ENCODE measurements at regions not wholly inside any gene's neighbourhood (a gene's known extent, or its start where the extent isn't known, plus 50 kb on each side); places are given as distances from the start of the nearest gene placed in this dataset.

- peak; percentile 5 for DNase-seq (ENCODE audit: low spot score)
Observed at GRCh38 chr12:58268069-58268468, 326.7 kb downstream of the ATP23 start.

GRCh38 chr12:58269476-58269875 lies 328.1 kb downstream of the ATP23 start:
- no peak for DNase-seq (ENCODE audit: low spot score)

GRCh38 chr12:58270966-58271705 lies 329.8 kb downstream of the ATP23 start:
- DNase-seq (ENCODE audit: low spot score) = no peak

GRCh38 chr12:58272461-58272860 lies 331.1 kb downstream of the ATP23 start:
- DNase-seq (ENCODE audit: low spot score) = no peak

GRCh38 chr12:58277231-58277630 lies 335.9 kb downstream of the ATP23 start:
- no peak for DNase-seq (ENCODE audit: low spot score)

GRCh38 chr12:58283553-58283952 lies 342.2 kb downstream of the ATP23 start:
- DNase-seq (ENCODE audit: low spot score) = no peak

GRCh38 chr12:58285551-58285950 lies 344.2 kb downstream of the ATP23 start:
- DNase-seq (ENCODE audit: low spot score) = no peak

GRCh38 chr12:58286353-58286752 lies 345.0 kb downstream of the ATP23 start:
- DNase-seq (ENCODE audit: low spot score) = no peak

- DNase-seq (ENCODE audit: low spot score) = peak; percentile 20
Observed at GRCh38 chr12:58288190-58288589, 346.8 kb downstream of the ATP23 start.

- no peak for DNase-seq (ENCODE audit: low spot score)
Observed at GRCh38 chr12:58291106-58291505, 349.7 kb downstream of the ATP23 start.

GRCh38 chr12:58293308-58293982 lies 352.1 kb downstream of the ATP23 start:
- no peak for DNase-seq (ENCODE audit: low spot score)

- DNase-seq (ENCODE audit: low spot score) = no peak
Observed at GRCh38 chr12:58295268-58295667, 353.9 kb downstream of the ATP23 start.

- no peak for DNase-seq (ENCODE audit: low spot score)
Observed at GRCh38 chr12:58296863-58297262, 355.5 kb downstream of the ATP23 start.

- DNase-seq (ENCODE audit: low spot score) = no peak
Observed at GRCh38 chr12:58298803-58299202, 357.4 kb downstream of the ATP23 start.

GRCh38 chr12:58299371-58299770 lies 358.0 kb downstream of the ATP23 start:
- no peak for DNase-seq (ENCODE audit: low spot score)

- no peak for DNase-seq (ENCODE audit: low spot score)
Observed at GRCh38 chr12:58301038-58301729, 359.8 kb downstream of the ATP23 start.

- DNase-seq (ENCODE audit: low spot score) = no peak
Observed at GRCh38 chr12:58301730-58302122, 360.4 kb downstream of the ATP23 start.

- no peak for DNase-seq (ENCODE audit: low spot score)
Observed at GRCh38 chr12:58302487-58303011, 361.2 kb downstream of the ATP23 start.

GRCh38 chr12:58306266-58307000 lies 365.1 kb downstream of the ATP23 start:
- no peak for DNase-seq (ENCODE audit: low spot score)

GRCh38 chr12:58309806-58310205 lies 368.4 kb downstream of the ATP23 start:
- DNase-seq (ENCODE audit: low spot score) = no peak

GRCh38 chr12:58310368-58310767 lies 369.0 kb downstream of the ATP23 start:
- DNase-seq (ENCODE audit: low spot score) = peak; percentile 9

All from AG08395 (cell line).